Adrenal gland (tissue), 9 donors: ENCODE measurements at regions not wholly inside any gene's neighbourhood (a gene's known extent, or its start where the extent isn't known, plus 50 kb on each side); places are given as distances from the start of the nearest gene placed in this dataset.

Experiments
- DNase-seq, 7 donors: peaks; one replicate each; pipeline ENCODE4 v3.0.0-alpha.2; 2019 to 2020
- H3K27ac ChIP-seq, 5 donors: fragments of 200-600 bp; sonication (generic) in 4 of 5; 1 replicate in 3 of 5; 2 replicates in 2 of 5; pipeline versions ENCODE4 v1.5.1 to v1.8.0; 2016 to 2020; ENCODE audit warnings: mild to moderate bottlenecking in 1 of 5
- H3K27me3 ChIP-seq: fragments of 200-600 bp; 2 replicates; pipeline ENCODE4 v1.8.0; 2021
- H3K36me3 ChIP-seq, 2 donors: fragments of 200-600 bp; replicated peaks in 1 of 2; 1 replicate in 1 of 2; 2 replicates in 1 of 2; pipeline versions ENCODE4 v1.5.1 to v1.8.0; 2018 to 2022
- H3K4me1 ChIP-seq, 2 donors: fragments of 200-600 bp; replicated peaks in 1 of 2; 1 replicate in 1 of 2; 2 replicates in 1 of 2; pipeline versions ENCODE4 v1.5.1 to v1.8.0; 2018 to 2021
- H3K4me3 ChIP-seq, 4 donors: fragments of 200-600 bp; sonication (generic) in 3 of 4; one replicate each; pipeline ENCODE4 v1.5.1; 2016 to 2018
- H3K9me3 ChIP-seq, 3 donors: fragments of 200-600 bp; sonication (generic) in 1 of 3; replicated peaks in 1 of 3; 1 replicate in 2 of 3; 2 replicates in 1 of 3; pipeline versions ENCODE4 v1.5.1 to v1.8.0; 2016 to 2021
- POLR2A ChIP-seq, 2 donors: fragments of 450-650 bp; IDR thresholded peaks; one replicate each; pipeline ENCODE4 v1.6.1; 2017; ENCODE audit warnings: antibody characterized with exemption in 2 of 2, mild to moderate bottlenecking in 2 of 2, moderate library complexity in 1 of 2
- WGBS, 4 donors: extraction: QIAGEN DNeasy Blood & Tissue Kit in 2 of 4; methylation state at CpG; one replicate each; pipeline versions ENCODE4 v1.1.5 to v1.1.7; 2013 to 2017; 5-methylcytosine and 5-hydroxymethylcytosine counted together
- intact Hi-C, 2 donors: fragments of 100-400 bp; cut with DNase I; formaldehyde crosslinking; loops; one replicate each; pipeline versions ENCODE4 v1.14.1 to v1.15.0; 2022 to 2023
- TF ChIP-seq, protein P1 (sequence below), 6 experiments: fragments of 450-650 bp in 4 of 6; fragments of 200-600 bp in 2 of 6; sonication (generic) in 1 of 6; IDR thresholded peaks; 1 replicate in 5 of 6; 2 replicates in 1 of 6; pipeline versions ENCODE4 v1.5.1 to v1.8.0; 2016 to 2021; ENCODE audit warnings: antibody characterized with exemption in 6 of 6, mild to moderate bottlenecking in 2 of 6, moderate library complexity in 1 of 6
- donor health status: healthy with polysubstance abuse.
- donor health status: Bipolar disorder and iron deficiency.
- donor health status: DM: yes; HTN: yes; CAD: no.
- donor health status: DM: no; HTN: no; CAD: no.
- donor health status: DM: no; HTN: no; CAD: no.

DNA sequence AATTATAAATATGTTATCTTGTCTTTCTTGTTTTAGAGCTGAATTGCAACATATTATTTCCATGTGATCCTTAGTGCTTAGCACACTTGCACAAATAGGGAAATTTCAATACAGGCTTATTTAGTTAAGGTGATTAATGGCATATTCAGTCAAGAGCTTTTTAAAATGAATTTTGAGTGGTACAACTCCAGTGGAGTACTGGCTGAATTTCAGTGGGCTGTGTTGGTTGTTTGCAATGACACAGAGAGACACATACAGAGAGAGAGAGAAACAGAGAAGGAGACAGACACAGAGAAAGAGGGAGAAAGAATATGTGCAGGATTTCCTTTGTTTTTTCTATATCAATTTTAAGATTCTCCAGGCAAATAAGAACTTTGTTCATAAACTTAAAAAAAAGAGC lies 766.9 kb downstream of the DNAJB9 start:
- H3K9me3 ChIP-seq, result no peaks in the 10 kb centered on the region
- no peaks in the 10 kb centered on the region for H3K27me3 ChIP-seq
- H3K27ac ChIP-seq, result no peak overlapping the region
- no peak for DNase-seq
- intact Hi-C loops, result no loop called here
- no peaks in the 10 kb centered on the region for H3K4me1 ChIP-seq
- H3K4me3 ChIP-seq, result no peak overlapping the region
- no peaks in the 10 kb centered on the region for H3K36me3 ChIP-seq
- TF ChIP-seq, protein P1, sequence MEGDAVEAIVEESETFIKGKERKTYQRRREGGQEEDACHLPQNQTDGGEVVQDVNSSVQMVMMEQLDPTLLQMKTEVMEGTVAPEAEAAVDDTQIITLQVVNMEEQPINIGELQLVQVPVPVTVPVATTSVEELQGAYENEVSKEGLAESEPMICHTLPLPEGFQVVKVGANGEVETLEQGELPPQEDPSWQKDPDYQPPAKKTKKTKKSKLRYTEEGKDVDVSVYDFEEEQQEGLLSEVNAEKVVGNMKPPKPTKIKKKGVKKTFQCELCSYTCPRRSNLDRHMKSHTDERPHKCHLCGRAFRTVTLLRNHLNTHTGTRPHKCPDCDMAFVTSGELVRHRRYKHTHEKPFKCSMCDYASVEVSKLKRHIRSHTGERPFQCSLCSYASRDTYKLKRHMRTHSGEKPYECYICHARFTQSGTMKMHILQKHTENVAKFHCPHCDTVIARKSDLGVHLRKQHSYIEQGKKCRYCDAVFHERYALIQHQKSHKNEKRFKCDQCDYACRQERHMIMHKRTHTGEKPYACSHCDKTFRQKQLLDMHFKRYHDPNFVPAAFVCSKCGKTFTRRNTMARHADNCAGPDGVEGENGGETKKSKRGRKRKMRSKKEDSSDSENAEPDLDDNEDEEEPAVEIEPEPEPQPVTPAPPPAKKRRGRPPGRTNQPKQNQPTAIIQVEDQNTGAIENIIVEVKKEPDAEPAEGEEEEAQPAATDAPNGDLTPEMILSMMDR (IDR thresholded peaks at IDR 0.05), result no peak
- TF ChIP-seq POLR2A (IDR thresholded peaks at IDR 0.05), result no peak

DNA sequence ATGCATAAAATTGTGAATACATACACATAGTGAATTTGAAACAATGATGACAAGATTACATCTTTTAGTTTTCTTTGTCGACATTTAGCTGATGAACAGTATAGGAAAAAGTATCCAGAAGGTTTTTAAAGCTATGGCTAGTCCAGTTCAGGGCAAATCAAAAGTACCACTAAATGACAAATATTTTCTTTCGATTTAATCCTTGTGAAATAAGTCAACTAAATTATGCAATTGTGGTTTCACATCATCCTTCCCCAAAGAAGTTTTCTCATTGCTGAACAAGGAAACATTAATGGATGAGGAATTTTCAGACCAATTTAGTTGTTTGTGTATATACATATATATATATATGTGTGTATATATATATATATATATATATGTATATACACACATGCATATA lies 774.0 kb downstream of the DNAJB9 start:
- no peaks in the 10 kb centered on the region for H3K9me3 ChIP-seq
- H3K36me3 ChIP-seq, result no peaks in the 10 kb centered on the region
- no peak overlapping the region for H3K27ac ChIP-seq
- no peak for DNase-seq
- no peak overlapping the region for H3K4me3 ChIP-seq
- 61 to 77% (median 73%) methylated on average over 2 of the region's 2 CpGs for WGBS, 4 donors
- no peaks in the 10 kb centered on the region for H3K27me3 ChIP-seq
- H3K4me1 ChIP-seq, result no peaks in the 10 kb centered on the region
- TF ChIP-seq POLR2A (IDR thresholded peaks at IDR 0.05), result no peak
- TF ChIP-seq, protein P1 (IDR thresholded peaks at IDR 0.05), result no peak
- intact Hi-C loops, result no loop called here

DNA sequence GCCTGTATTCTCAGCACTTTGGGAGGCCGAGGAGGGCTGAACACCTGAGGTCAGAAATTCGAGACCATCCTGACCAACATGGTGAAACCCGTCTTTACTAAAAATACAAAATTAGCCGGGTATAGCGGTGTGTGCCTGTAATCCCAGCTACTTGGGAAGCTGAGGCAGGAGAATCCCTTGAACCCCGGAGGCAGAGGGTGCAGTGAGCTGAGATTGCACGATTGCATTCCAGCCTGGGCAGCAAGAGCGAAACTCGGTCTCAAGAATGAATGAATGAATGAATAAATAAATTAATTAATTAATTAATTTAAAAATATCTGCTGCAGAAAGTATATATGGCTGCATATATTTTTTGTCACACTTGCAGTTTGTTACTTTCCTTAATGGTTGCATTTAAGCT lies 781.8 kb downstream of the DNAJB9 start:
- no peak for DNase-seq
- no peaks in the 10 kb centered on the region for H3K9me3 ChIP-seq
- intact Hi-C loops, result no loop called here
- no peak overlapping the region for H3K27ac ChIP-seq
- no peaks in the 10 kb centered on the region for H3K27me3 ChIP-seq
- no peaks in the 10 kb centered on the region for H3K36me3 ChIP-seq
- no peaks in the 10 kb centered on the region for H3K4me1 ChIP-seq
- H3K4me3 ChIP-seq, result no peak overlapping the region
- no peak for TF ChIP-seq POLR2A (IDR thresholded peaks at IDR 0.05)
- TF ChIP-seq, protein P1 (IDR thresholded peaks at IDR 0.05), result no peak
- WGBS, 4 donors, result 88 to 93% (median 89%) methylated on average over 9 of the region's 9 CpGs

DNA sequence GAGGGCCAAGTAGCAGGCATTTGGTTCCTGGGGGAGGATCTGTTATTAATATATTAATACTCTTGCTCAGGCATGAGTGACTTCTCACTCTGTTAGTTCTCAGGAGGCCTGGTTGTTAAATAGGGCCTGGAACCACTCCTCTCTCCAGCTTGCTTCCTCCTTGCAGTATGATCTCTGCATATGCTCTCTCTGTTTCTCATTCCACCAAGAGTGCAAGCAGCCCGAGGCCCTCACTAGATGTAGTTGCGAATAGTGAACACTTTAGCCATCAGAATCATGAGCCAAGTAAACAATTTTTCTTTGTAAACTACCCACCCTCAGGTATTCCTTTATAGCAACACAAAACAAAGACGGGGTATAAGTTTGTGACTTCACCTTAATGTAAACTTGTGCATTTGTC lies 784.3 kb downstream of the DNAJB9 start:
- TF ChIP-seq POLR2A (IDR thresholded peaks at IDR 0.05), result no peak
- TF ChIP-seq, protein P1 (IDR thresholded peaks at IDR 0.05), result no peak
- H3K27me3 ChIP-seq, result no peaks in the 10 kb centered on the region
- H3K27ac ChIP-seq, result no peak overlapping the region
- DNase-seq, result no peak
- no peak overlapping the region for H3K4me3 ChIP-seq
- 66 to 91% (median 79%) methylated on average over 3 of the region's 3 CpGs for WGBS, 4 donors
- no peaks in the 10 kb centered on the region for H3K36me3 ChIP-seq
- H3K4me1 ChIP-seq, result no peaks in the 10 kb centered on the region
- no peaks in the 10 kb centered on the region for H3K9me3 ChIP-seq
- intact Hi-C loops, result no loop called here
